HepG2 (cell line): ENCODE measurements at regions not wholly inside any gene's neighbourhood (a gene's known extent, or its start where the extent isn't known, plus 50 kb on each side); places are given as distances from the start of the nearest gene placed in this dataset.

Experiments used
- ATAC-seq: fragments of 200-7000 bp; cut with Tn5 transposase; 3 replicates; pipeline ENCODE4 v1.9.1; 2020; ENCODE audit warnings: mild to moderate bottlenecking, moderate library complexity
- BruUV-seq: library from RNA; stranded (reverse); fragments of 400-500 nt; replicated peaks from 2 replicates; lab custom pipeline; 2021; lab: Mats Ljungman, UMichigan
- CTCF ChIA-PET: fragments of 300-600 bp; formaldehyde crosslinking; extraction: SDS; loops from one replicate; lab custom pipeline; 2021; ENCODE audit warnings: low total read pairs, inconsistent platforms, low intra/inter-chr PET ratio; lab: Yijun Ruan, JAX
- POLR2A ChIA-PET: fragments of 350-600 bp; sonication (Branson Sonifier 250); formaldehyde crosslinking; loops from one replicate; lab custom pipeline; 2020; ENCODE audit warnings: antibody characterized with exemption, inconsistent platforms; lab: Yijun Ruan, JAX
- DNase-seq: peaks from one replicate; pipeline ENCODE4 v3.0.0-alpha.2; 2015; ENCODE audit warnings: low spot score
- FAIRE-seq: peaks from 3 replicates; lab custom pipeline; 2011; peaks lifted over from hg19 to GRCh38; lab: Jason Lieb, UNC
- H2AFZ ChIP-seq: one replicate; pipeline ENCODE4 v1.6.1; 2011; ENCODE audit warnings: low read length, inconsistent platforms
- H3K27ac ChIP-seq: fragments of 300-600 bp; 3 replicates; pipeline ENCODE4 v1.8.0; 2011; ENCODE audit warnings: mixed run types, mild to moderate bottlenecking, mixed read lengths, low read length, inconsistent platforms; ENCODE audit not compliant: insufficient read depth; ENCODE audit errors: extremely low read length
- H3K27me3 ChIP-seq, 2 experiments: fragments of 200-600 bp in 1 of 2; 2 replicates in 1 of 2; 3 replicates in 1 of 2; pipeline versions ENCODE4 v1.6.0 to v1.8.0; 2011; ENCODE audit warnings: low read length in 2 of 2, mild to moderate bottlenecking in 2 of 2, moderate library complexity in 2 of 2, inconsistent platforms in 1 of 2; ENCODE audit not compliant: insufficient read depth in 2 of 2, control insufficient read depth in 1 of 2
- H3K36me3 ChIP-seq, 2 experiments: fragments of 200-600 bp in 1 of 2; replicated peaks in 1 of 2; 2 replicates in 1 of 2; 3 replicates in 1 of 2; pipeline versions ENCODE4 v1.5.1 to v1.8.0; 2011; ENCODE audit warnings: low read length in 2 of 2, inconsistent platforms in 1 of 2; ENCODE audit not compliant: insufficient read depth in 2 of 2, control insufficient read depth in 1 of 2
- H3K4me1 ChIP-seq: 2 replicates; pipeline ENCODE4 v1.5.1; 2012; ENCODE audit warnings: low read length, inconsistent platforms; ENCODE audit not compliant: insufficient read depth
- H3K4me2 ChIP-seq: 2 replicates; pipeline ENCODE4 v1.6.0; 2011; ENCODE audit warnings: low read depth, low read length, inconsistent platforms
- H3K4me3 ChIP-seq, 3 experiments: fragments of 200-600 bp in 1 of 3; sonication (generic), shearing (Covaris generic) in 1 of 3; replicated peaks in 1 of 3; 2 replicates each; pipeline ENCODE4 v1.5.1; 2011 to 2016; ENCODE audit warnings: low read length in 3 of 3, inconsistent platforms in 2 of 3, low read depth in 2 of 3, mild to moderate bottlenecking in 2 of 3, control low read depth in 1 of 3, mixed read lengths in 1 of 3; ENCODE audit not compliant: insufficient read depth in 1 of 3
- H3K79me2 ChIP-seq: one replicate; pipeline ENCODE4 v1.6.1; 2011; ENCODE audit warnings: low read length, inconsistent platforms; ENCODE audit not compliant: insufficient read depth
- H3K9ac ChIP-seq: 2 replicates; pipeline ENCODE4 v1.6.0; 2011; ENCODE audit warnings: mild to moderate bottlenecking, low read depth, low read length, inconsistent platforms; ENCODE audit not compliant: insufficient read depth
- H3K9me3 ChIP-seq: 2 replicates; pipeline ENCODE4 v1.5.1; 2012; ENCODE audit warnings: mild to moderate bottlenecking, low read length
- H4K20me1 ChIP-seq: 2 replicates; pipeline ENCODE4 v1.6.0; 2011; ENCODE audit warnings: inconsistent platforms, mild to moderate bottlenecking, low read length, moderate library complexity; ENCODE audit not compliant: insufficient read depth
- FOXK1 ChIP-seq: sonication (generic); formaldehyde crosslinking; IDR thresholded peaks from 2 replicates; pipeline ENCODE4 v1.4.0; 2020; ENCODE audit warnings: low read depth, missing genetic modification reagents, borderline replicate concordance
- KAT8 ChIP-seq: IDR thresholded peaks from 2 replicates; pipeline ENCODE4 v1.6.1; 2016; ENCODE audit warnings: missing genetic modification reagents, missing compliant biosample characterization
- KDM5A ChIP-seq: fragments of 200-600 bp; sonication (generic); IDR thresholded peaks from 2 replicates; pipeline ENCODE4 v1.7.0; 2018; ENCODE audit warnings: antibody characterized with exemption, mild to moderate bottlenecking, low read length, borderline replicate concordance
- LBX2 ChIP-seq: sonication (generic); formaldehyde crosslinking; IDR thresholded peaks from 2 replicates; pipeline ENCODE4 v1.5.0; 2020; ENCODE audit warnings: missing genetic modification reagents, mild to moderate bottlenecking, borderline replicate concordance
- NCOA1 ChIP-seq: sonication (generic); formaldehyde crosslinking; IDR thresholded peaks from 2 replicates; pipeline ENCODE4 v1.9.0; 2021; ENCODE audit warnings: missing genetic modification reagents
- NCOA5 ChIP-seq: sonication (generic); formaldehyde crosslinking; IDR thresholded peaks from 2 replicates; pipeline ENCODE4 v1.4.0; 2020; ENCODE audit warnings: missing genetic modification reagents
- NFE2L1 ChIP-seq: sonication (generic); formaldehyde crosslinking; IDR thresholded peaks from 2 replicates; pipeline ENCODE4 v1.4.0; 2020; ENCODE audit warnings: missing genetic modification reagents, mild to moderate bottlenecking, borderline replicate concordance
- RARA ChIP-seq: IDR thresholded peaks from 2 replicates; pipeline ENCODE4 v1.6.1; 2016; ENCODE audit warnings: missing genetic modification reagents, missing compliant biosample characterization
- TEAD2 ChIP-seq: sonication (generic); formaldehyde crosslinking; IDR thresholded peaks from 2 replicates; pipeline ENCODE4 v1.9.0; 2021; ENCODE audit warnings: missing genetic modification reagents
- ZKSCAN8 ChIP-seq: IDR thresholded peaks from 2 replicates; pipeline ENCODE4 v1.6.1; 2016; ENCODE audit warnings: borderline replicate concordance, missing genetic modification reagents, missing compliant biosample characterization
- ZNF18 ChIP-seq: sonication (generic); formaldehyde crosslinking; IDR thresholded peaks from 2 replicates; pipeline ENCODE4 v1.8.0; 2022; ENCODE audit warnings: mild to moderate bottlenecking, missing genetic modification reagents; ENCODE audit not compliant: insufficient replicate concordance
- ZNF263 ChIP-seq: sonication (generic); formaldehyde crosslinking; IDR thresholded peaks from 2 replicates; pipeline ENCODE4 v1.4.0; 2020; ENCODE audit warnings: missing genetic modification reagents
- ZNF280B ChIP-seq: sonication (generic); formaldehyde crosslinking; IDR thresholded peaks from 2 replicates; pipeline ENCODE4 v1.5.0; 2020; ENCODE audit warnings: missing genetic modification reagents, mild to moderate bottlenecking, borderline replicate concordance
- ZNF615 ChIP-seq: sonication (generic); formaldehyde crosslinking; IDR thresholded peaks from 2 replicates; pipeline ENCODE4 v1.5.0; 2020; ENCODE audit warnings: mild to moderate bottlenecking, missing genetic modification reagents, borderline replicate concordance
- ZNF644 ChIP-seq: IDR thresholded peaks from 2 replicates; pipeline ENCODE4 v1.6.1; 2016; ENCODE audit warnings: low read depth
- ZNF678 ChIP-seq: sonication (generic); formaldehyde crosslinking; IDR thresholded peaks from 2 replicates; pipeline ENCODE4 v1.4.0; 2020; ENCODE audit warnings: mild to moderate bottlenecking, missing genetic modification reagents
- ZNF780A ChIP-seq: sonication (generic); formaldehyde crosslinking; IDR thresholded peaks from 2 replicates; pipeline ENCODE4 v1.8.0; 2022; ENCODE audit warnings: mild to moderate bottlenecking, missing genetic modification reagents, moderate library complexity
- ZSCAN12 ChIP-seq: sonication (generic); formaldehyde crosslinking; IDR thresholded peaks from 2 replicates; pipeline ENCODE4 v1.9.0; 2021; ENCODE audit warnings: mild to moderate bottlenecking, missing genetic modification reagents
- ZXDC ChIP-seq: sonication (generic); formaldehyde crosslinking; IDR thresholded peaks from 2 replicates; pipeline ENCODE4 v1.5.0; 2020; ENCODE audit warnings: mild to moderate bottlenecking, missing genetic modification reagents
- WGBS: methylation state at CpG from one replicate; pipeline ENCODE4 v1.1.6; 2017; ENCODE audit warnings: low lambda C conversion rate; 5-methylcytosine and 5-hydroxymethylcytosine counted together
- in situ Hi-C: cut with HindIII; loops from 2 replicates; pipeline ENCODE4 v1.10.0; 2017; ENCODE audit warnings: low pct_unique_long_range_greater_than_20kb; ENCODE audit not compliant: extremely low pct_ligation_motif_present
- intact Hi-C: fragments of 100-400 bp; cut with micrococcal nuclease; formaldehyde crosslinking; loops from one replicate; pipeline ENCODE4 v1.10.0; 2022; ENCODE audit not compliant: unreplicated experiment

GRCh38 chr16:55964923-55965475 lies 89.8 kb upstream of the CES5A start:
- Histone ChIP-seq H3K27me3 (no peaks in the 10 kb centered on the region), H3K79me2 (no peaks in the 10 kb centered on the region), H3K4me3 (no peak overlapping the region), H3K36me3 (no peaks in the 10 kb centered on the region), H4K20me1 (no peaks in the 10 kb centered on the region), H3K27ac (no peak overlapping the region), H3K9ac (no peak overlapping the region), H3K9me3 (no peaks in the 10 kb centered on the region), H2AFZ (no peak overlapping the region), H3K4me1 (no peaks in the 10 kb centered on the region), H3K4me2 (no peak overlapping the region)
- DNase-seq: no peak
- in situ Hi-C loops (no loop called here), intact Hi-C loops (no loop called here)
- TF ChIP-seq ZNF280B (CRISPR knock-in tag) (no peak), NFE2L1 (CRISPR knock-in tag) (no peak), ZXDC (no peak), RARA (CRISPR knock-in tag) (no peak), ZNF615 (CRISPR knock-in tag) (no peak), ZNF678 (CRISPR knock-in tag) (no peak), LBX2 (CRISPR knock-in tag) (no peak), ZKSCAN8 (CRISPR knock-in tag) (no peak), KDM5A (no peak), ZNF263 (CRISPR knock-in tag) (no peak), TEAD2 (CRISPR knock-in tag) (no peak), NCOA5 (CRISPR knock-in tag) (no peak), FOXK1 (CRISPR knock-in tag) (no peak), KAT8 (CRISPR knock-in tag) (no peak), ZNF780A (no peak), ZNF18 (CRISPR knock-in tag) (no peak), ZSCAN12 (CRISPR knock-in tag) (no peak), ZNF644 (no peak), NCOA1 (CRISPR knock-in tag) (no peak)
- ATAC-seq: no peak
- no TSS peak for BruUV-seq
- POLR2A ChIA-PET: no interaction called here
- WGBS: 2% methylated on average over 4 of the region's 4 CpGs
- CTCF ChIA-PET: no interaction called here
- no peak for FAIRE-seq
